ENCODE measurements at regions not wholly inside any gene's neighbourhood (a gene's known extent, or its start where the extent isn't known, plus 50 kb on each side); places are given as distances from the start of the nearest gene placed in this dataset.

DNA sequence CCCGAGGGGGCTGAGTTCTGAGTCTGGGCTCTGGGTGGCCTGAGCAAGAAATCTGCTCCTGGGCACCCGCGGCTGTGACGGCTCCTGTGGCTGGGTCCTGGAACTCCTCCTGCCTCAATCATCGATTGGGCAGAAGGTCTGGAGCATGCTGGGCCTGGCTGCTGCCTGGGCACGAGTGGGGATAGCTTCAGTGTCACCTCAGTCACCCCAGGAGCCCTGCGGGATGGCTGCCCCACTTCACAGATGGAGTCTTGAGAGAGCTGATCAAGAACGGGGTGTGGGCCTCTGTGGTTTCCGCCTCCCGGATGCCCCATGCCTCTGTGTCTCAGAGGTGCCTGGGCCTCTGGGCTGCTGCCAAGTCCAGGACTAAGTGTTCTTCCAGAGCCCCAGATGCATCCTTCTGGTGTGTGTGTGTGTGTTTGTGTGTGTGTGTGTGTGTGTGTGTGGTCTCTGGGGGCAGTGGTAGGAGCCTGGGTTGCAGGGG is 185.6 kb upstream of the C14orf180 start:
- H3K36me3 ChIP-seq (ENCODE audit: control insufficient read depth, insufficient read depth, low read length): no peaks in the 10 kb centered on the region
- Mint-ChIP-seq H3K9me3 (ENCODE audit: unreplicated experiment) (peaks cover 11% of the 10 kb centered on the region), H3K4me3 (ENCODE audit: unreplicated experiment) (no peak overlapping the region), H3K4me1 (ENCODE audit: low read depth, unreplicated experiment) (no peaks in the 10 kb centered on the region), H3K36me3 (ENCODE audit: insufficient read depth, unreplicated experiment) (no peaks in the 10 kb centered on the region), H3K27ac (ENCODE audit: unreplicated experiment) (no peak overlapping the region), H3K27me3 (ENCODE audit: insufficient read depth, unreplicated experiment) (peaks cover 25% of the 10 kb centered on the region)
- DNase-seq: no peak
- H3K4me1 ChIP-seq: no peaks in the 10 kb centered on the region
- peaks cover 2% of the 10 kb centered on the region for H3K27me3 ChIP-seq (replicated peaks; ENCODE audit: control insufficient read depth, insufficient read depth, low read length)
- no TSS peak for BruUV-seq (replicated peaks)
- intact Hi-C loops (cut with micrococcal nuclease; ENCODE audit: unreplicated experiment): no loop called here
- no peak for TF ChIP-seq CTCF (IDR thresholded peaks at IDR 0.05; ENCODE audit: insufficient read depth in 1 of 2, low read depth in 1 of 2, low read length in 1 of 2, severe bottlenecking in 1 of 2, unreplicated experiment in 1 of 2)
- POLR2A ChIA-PET: no interaction called here
- CTCF ChIA-PET: no interaction called here
- no peak overlapping the region for H3K4me3 ChIP-seq (ENCODE audit: low read depth, low read length)
- H3K9me3 ChIP-seq: no peaks in the 10 kb centered on the region; the same call in 1 of the 2 replicates

DNA sequence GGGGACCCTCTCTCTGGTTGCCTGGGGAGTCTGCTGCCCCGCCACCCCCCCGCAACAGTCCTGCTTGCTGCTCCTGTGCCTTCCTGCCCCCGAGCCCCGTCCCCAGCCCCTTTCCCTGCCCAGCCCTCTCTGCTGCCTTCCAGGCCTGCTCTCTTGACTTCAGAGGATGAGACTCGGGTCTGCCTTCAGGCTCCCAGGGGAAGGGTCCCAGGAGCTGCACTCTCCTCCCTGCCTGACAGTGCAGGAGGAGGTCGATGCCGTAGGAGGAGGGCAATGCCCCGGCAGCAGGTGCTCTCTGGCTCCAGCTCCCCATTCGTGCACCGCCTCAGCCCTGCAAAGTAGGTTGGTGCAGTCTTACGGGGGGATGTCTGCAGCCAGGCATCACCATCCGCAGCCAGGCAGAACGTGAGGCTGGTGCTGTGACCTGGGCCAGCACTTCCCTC is 185.1 kb upstream of the C14orf180 start:
- no peaks in the 10 kb centered on the region for H3K4me1 ChIP-seq
- intact Hi-C loops (cut with micrococcal nuclease; ENCODE audit: unreplicated experiment): no loop called here
- no peak for DNase-seq
- BruUV-seq (replicated peaks): no TSS peak
- CTCF ChIA-PET: no interaction called here
- peaks cover 2% of the 10 kb centered on the region for H3K27me3 ChIP-seq (replicated peaks; ENCODE audit: control insufficient read depth, insufficient read depth, low read length)
- POLR2A ChIA-PET: no interaction called here
- no peaks in the 10 kb centered on the region; the same call in 1 of the 2 replicates for H3K9me3 ChIP-seq
- H3K4me1 Mint-ChIP-seq (ENCODE audit: low read depth, unreplicated experiment): no peaks in the 10 kb centered on the region
- no peak overlapping the region for H3K27ac Mint-ChIP-seq (ENCODE audit: unreplicated experiment)
- H3K36me3 Mint-ChIP-seq (ENCODE audit: insufficient read depth, unreplicated experiment): no peaks in the 10 kb centered on the region
- no peak overlapping the region for H3K4me3 Mint-ChIP-seq (ENCODE audit: unreplicated experiment)
- no peak for TF ChIP-seq CTCF (IDR thresholded peaks at IDR 0.05; ENCODE audit: insufficient read depth in 1 of 2, low read depth in 1 of 2, low read length in 1 of 2, severe bottlenecking in 1 of 2, unreplicated experiment in 1 of 2)
- no peaks in the 10 kb centered on the region for H3K36me3 ChIP-seq (ENCODE audit: control insufficient read depth, insufficient read depth, low read length)
- peaks cover 11% of the 10 kb centered on the region for H3K9me3 Mint-ChIP-seq (ENCODE audit: unreplicated experiment)
- peaks cover 25% of the 10 kb centered on the region for H3K27me3 Mint-ChIP-seq (ENCODE audit: insufficient read depth, unreplicated experiment)
- H3K4me3 ChIP-seq (ENCODE audit: low read depth, low read length): no peak overlapping the region

DNA sequence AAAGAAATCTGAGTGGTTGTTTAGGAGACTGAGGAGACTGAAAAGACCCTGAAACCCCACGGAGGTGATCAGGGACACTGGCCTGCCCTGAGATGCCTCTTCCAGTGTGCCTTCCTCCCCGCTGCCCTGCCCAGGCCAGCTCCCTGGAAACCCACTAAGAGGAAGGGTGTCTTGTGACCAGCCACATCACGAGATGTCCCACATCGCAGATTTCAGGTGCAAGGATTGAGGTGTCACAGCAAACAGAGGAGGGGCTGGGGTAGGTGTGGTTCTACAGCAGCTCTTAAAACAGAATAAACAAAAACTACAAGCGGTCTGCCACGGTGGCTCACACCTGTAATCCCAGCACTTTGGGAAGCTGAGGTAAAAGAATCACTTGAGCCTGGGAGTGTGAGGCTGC is 184.3 kb upstream of the C14orf180 start:
- no peak for DNase-seq
- Histone ChIP-seq H3K9me3 (no peaks in the 10 kb centered on the region; the same call in 1 of the 2 replicates), H3K4me1 (no peaks in the 10 kb centered on the region), H3K36me3 (ENCODE audit: control insufficient read depth, insufficient read depth, low read length) (no peaks in the 10 kb centered on the region), H3K4me3 (ENCODE audit: low read depth, low read length) (no peak overlapping the region), H3K27me3 (replicated peaks; ENCODE audit: control insufficient read depth, insufficient read depth, low read length) (peaks cover 2% of the 10 kb centered on the region)
- TF ChIP-seq CTCF (IDR thresholded peaks at IDR 0.05; ENCODE audit: insufficient read depth in 1 of 2, low read depth in 1 of 2, low read length in 1 of 2, severe bottlenecking in 1 of 2, unreplicated experiment in 1 of 2): no peak
- H3K4me1 Mint-ChIP-seq (ENCODE audit: low read depth, unreplicated experiment): no peaks in the 10 kb centered on the region
- intact Hi-C loops (cut with micrococcal nuclease; ENCODE audit: unreplicated experiment): no loop called here
- H3K9me3 Mint-ChIP-seq (ENCODE audit: unreplicated experiment): peaks cover 11% of the 10 kb centered on the region
- CTCF ChIA-PET: no interaction called here
- H3K36me3 Mint-ChIP-seq (ENCODE audit: insufficient read depth, unreplicated experiment): no peaks in the 10 kb centered on the region
- no TSS peak for BruUV-seq (replicated peaks)
- POLR2A ChIA-PET: no interaction called here
- H3K4me3 Mint-ChIP-seq (ENCODE audit: unreplicated experiment): no peak overlapping the region
- peaks cover 20% of the 10 kb centered on the region for H3K27me3 Mint-ChIP-seq (ENCODE audit: insufficient read depth, unreplicated experiment)
- no peak overlapping the region for H3K27ac Mint-ChIP-seq (ENCODE audit: unreplicated experiment)
